Kidney epithelial cell (primary cell): ENCODE measurements at regions not wholly inside any gene's neighbourhood (a gene's known extent, or its start where the extent isn't known, plus 50 kb on each side); places are given as distances from the start of the nearest gene placed in this dataset.

Experiments
- DNase-seq: peaks from one replicate; pipeline ENCODE4 v3.0.0-alpha.2; 2010; ENCODE audit warnings: low read depth
- H3K27me3 ChIP-seq: 2 replicates; pipeline ENCODE4 v1.6.0; 2011; ENCODE audit warnings: low read length; ENCODE audit not compliant: control insufficient read depth, insufficient read depth
- H3K36me3 ChIP-seq: 2 replicates; pipeline ENCODE4 v1.5.1; 2011; ENCODE audit warnings: low read length; ENCODE audit not compliant: control insufficient read depth, insufficient read depth
- H3K4me3 ChIP-seq: 2 replicates; pipeline ENCODE4 v1.5.1; 2011; ENCODE audit warnings: low read depth, mild to moderate bottlenecking, control low read depth, low read length
- CTCF ChIP-seq: IDR thresholded peaks from 2 replicates; pipeline ENCODE4 v1.5.1; 2011; ENCODE audit warnings: mild to moderate bottlenecking, moderate library complexity, low read length, control low read depth, inconsistent platforms; ENCODE audit not compliant: insufficient read depth, poor library complexity, severe bottlenecking

GRCh38 chr11:38791346-38791961 lies 2193.4 kb upstream of the RAG2 start:
- H3K36me3 ChIP-seq, result no peaks in the 10 kb centered on the region
- peak; percentile 16 for DNase-seq
- H3K4me3 ChIP-seq, result no peak overlapping the region
- peak; percentile 80 for TF ChIP-seq CTCF
- no peaks in the 10 kb centered on the region for H3K27me3 ChIP-seq

GRCh38 chr11:38788561-38788960 lies 2190.5 kb upstream of the RAG2 start:
- no peaks in the 10 kb centered on the region for H3K36me3 ChIP-seq
- TF ChIP-seq CTCF, result no peak
- no peak for DNase-seq
- H3K27me3 ChIP-seq, result no peaks in the 10 kb centered on the region
- H3K4me3 ChIP-seq, result no peak overlapping the region

GRCh38 chr11:38784164-38784563 lies 2186.1 kb upstream of the RAG2 start:
- no peaks in the 10 kb centered on the region for H3K36me3 ChIP-seq
- no peak for TF ChIP-seq CTCF
- no peak for DNase-seq
- no peak overlapping the region for H3K4me3 ChIP-seq
- no peaks in the 10 kb centered on the region for H3K27me3 ChIP-seq

- Histone ChIP-seq H3K4me3 (no peak overlapping the region), H3K27me3 (no peaks in the 10 kb centered on the region), H3K36me3 (no peaks in the 10 kb centered on the region)
- no peak for DNase-seq
- no peak for TF ChIP-seq CTCF
Observed at GRCh38 chr11:38766796-38767195, 2168.8 kb upstream of the RAG2 start.

GRCh38 chr11:38759394-38759793 lies 2161.4 kb upstream of the RAG2 start:
- Histone ChIP-seq H3K27me3 (no peaks in the 10 kb centered on the region), H3K4me3 (no peak overlapping the region), H3K36me3 (no peaks in the 10 kb centered on the region)
- no peak for DNase-seq
- TF ChIP-seq CTCF, result no peak

- TF ChIP-seq CTCF, result no peak
- DNase-seq, result no peak
- Histone ChIP-seq H3K4me3 (no peak overlapping the region), H3K36me3 (no peaks in the 10 kb centered on the region), H3K27me3 (no peaks in the 10 kb centered on the region)
Observed at GRCh38 chr11:38756537-38756936, 2158.5 kb upstream of the RAG2 start.
